ENCODE measurements at regions not wholly inside any gene's neighbourhood (a gene's known extent, or its start where the extent isn't known, plus 50 kb on each side); places are given as distances from the start of the nearest gene placed in this dataset.
"Not testable (repeated sequence)": the region's sequence is repeated elsewhere in the genome, so short reads cannot be mapped to it uniquely, and the experiment has no call there.

DNA sequence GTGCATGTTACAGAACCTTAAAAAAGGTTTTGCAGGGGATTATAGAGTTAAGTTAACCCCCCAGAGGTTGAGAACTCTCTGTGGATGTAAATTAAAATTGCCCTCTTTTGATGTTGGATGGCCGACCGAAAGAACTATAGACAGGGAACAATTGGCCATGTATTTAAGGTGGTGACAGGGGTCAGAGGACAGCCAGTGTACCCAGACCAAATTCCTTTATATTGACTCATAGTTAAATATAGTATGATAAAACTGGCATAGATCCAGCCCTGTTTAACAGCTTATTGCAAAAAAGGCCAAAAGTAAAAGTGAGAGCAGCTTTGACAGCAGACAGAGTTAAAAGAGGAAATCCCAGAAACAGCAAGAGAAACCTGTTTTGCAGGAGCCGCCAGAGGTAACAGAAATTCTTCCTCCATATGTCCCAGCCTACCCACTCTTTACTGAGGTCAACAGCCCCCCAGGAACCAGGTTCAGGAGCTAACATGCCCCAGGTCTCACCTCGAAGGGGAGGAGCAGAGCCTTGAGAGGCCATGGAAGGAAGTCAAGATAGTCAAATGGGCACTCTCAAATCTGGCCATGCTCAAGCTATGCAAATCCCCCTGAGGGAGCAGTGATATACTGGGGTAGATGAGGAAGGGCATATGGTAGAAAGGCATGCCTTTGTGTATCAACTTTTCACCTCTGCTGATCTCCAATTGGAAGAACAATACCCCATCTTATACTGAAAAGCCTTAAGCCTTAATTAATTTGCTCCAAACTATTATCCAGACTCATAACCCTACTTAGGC is 156.4 kb upstream of the COX7C start:
- no peak for DNase-seq

GRCh38 chr5:86463339-86463738 is 154.4 kb upstream of the COX7C start:
- no peak for DNase-seq

GRCh38 chr5:86465052-86465838 is 152.5 kb upstream of the COX7C start:
- DNase-seq, result no peak

- DNase-seq, result not testable (repeated sequence)
These were observed 151.0 kb upstream of the COX7C start for GRCh38 chr5:86466721-86467120.

DNA sequence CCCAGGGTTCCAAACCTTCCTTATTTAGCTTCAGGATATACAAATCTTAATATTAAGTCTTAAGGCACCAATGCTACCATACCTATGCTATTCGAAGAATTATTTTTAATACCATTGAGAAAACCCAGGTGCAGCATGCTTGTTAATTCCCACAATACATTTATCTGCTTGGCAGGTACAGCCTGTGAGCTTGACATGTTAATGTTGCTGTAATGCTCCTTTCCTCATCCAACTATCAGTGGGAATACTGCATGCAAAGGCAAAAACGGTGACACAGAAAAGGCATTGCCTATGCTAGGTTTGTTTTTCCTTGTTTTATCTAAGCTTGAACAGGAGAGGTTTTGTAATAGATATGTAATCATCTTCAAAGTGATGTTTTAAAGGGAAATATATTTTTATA is 135.7 kb upstream of the COX7C start:
- no peak for DNase-seq

- no peak for DNase-seq
These were observed 124.0 kb upstream of the COX7C start for GRCh38 chr5:86493777-86494176.

DNA sequence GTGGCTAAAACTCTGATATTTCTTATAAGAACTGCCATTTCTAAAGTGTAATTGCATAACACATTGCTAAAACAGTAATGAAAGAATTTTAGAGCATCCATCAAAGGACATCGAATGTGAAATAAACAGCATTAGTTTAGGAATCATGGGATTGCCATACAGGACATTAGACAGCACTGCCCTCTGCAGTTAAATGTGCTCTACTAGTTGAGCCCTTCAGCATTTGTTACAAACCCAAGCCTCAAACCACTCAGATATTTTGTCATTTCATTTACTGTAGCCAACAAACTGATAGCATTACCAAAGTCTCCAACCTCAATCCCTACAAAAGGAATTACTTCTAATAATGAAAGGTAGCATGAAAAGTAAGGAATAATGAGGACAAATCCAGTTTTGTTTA is 116.8 kb upstream of the COX7C start:
- DNase-seq, result no peak

GRCh38 chr5:86507574-86507973 is 110.2 kb upstream of the COX7C start:
- no peak for DNase-seq

- DNase-seq, result not testable (repeated sequence)
These were observed 107.3 kb upstream of the COX7C start for GRCh38 chr5:86510330-86510915.

- DNase-seq, result no peak
These were observed 94.0 kb upstream of the COX7C start for GRCh38 chr5:86523718-86524117.

GRCh38 chr5:86525622-86526021 is 92.1 kb upstream of the COX7C start:
- DNase-seq, result no peak

DNA sequence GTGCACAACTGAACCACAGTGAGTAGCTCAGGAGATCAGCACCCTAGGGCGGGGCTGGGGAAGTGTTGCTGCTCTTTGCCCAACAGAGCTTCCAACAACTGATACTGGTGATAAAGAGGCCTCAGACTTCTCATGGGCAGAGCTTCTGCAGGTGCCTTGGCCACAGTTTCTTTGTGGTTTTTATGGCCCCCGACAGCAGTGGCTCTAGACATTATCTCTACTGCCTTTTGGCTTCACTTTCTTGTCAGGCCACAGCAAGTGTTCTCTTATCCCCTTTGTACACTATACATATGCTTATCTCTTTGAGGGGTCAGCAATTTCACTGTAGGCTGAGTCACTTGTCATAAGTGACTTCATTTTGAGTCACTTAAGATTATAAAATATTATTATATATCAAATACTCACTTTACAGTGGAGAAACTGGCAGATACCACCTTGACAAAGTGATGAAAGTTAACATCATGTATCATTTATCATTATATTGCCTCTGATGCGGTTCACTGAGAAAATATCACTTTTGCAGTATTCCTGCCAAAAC is 90.9 kb upstream of the COX7C start:
- no peak for DNase-seq

GRCh38 chr5:86532429-86532828 is 85.3 kb upstream of the COX7C start:
- no peak for DNase-seq

- DNase-seq, result no peak
These were observed 81.3 kb upstream of the COX7C start for GRCh38 chr5:86536396-86536795.

- DNase-seq, result no peak
These were observed 75.2 kb upstream of the COX7C start for GRCh38 chr5:86542532-86542931.

DNA sequence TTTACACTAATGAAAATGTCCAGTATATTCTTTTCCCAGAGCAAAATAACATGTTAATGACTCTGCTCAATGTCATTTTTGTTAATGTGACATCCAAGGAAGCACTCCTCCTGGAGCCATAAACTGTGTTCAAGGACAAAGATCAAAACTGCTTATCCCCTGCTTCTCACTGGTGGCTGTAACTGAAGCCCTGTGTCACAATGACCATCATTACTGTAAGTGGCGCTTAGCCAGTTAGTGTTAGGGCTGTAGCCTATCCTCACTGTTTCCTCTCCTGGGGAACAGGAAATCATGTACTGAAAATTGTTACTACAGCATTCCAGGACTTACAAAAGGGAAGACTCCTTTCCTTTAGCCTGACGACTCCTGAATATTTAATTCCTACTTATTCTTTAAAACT is 71.7 kb upstream of the COX7C start:
- no peak for DNase-seq

DNA sequence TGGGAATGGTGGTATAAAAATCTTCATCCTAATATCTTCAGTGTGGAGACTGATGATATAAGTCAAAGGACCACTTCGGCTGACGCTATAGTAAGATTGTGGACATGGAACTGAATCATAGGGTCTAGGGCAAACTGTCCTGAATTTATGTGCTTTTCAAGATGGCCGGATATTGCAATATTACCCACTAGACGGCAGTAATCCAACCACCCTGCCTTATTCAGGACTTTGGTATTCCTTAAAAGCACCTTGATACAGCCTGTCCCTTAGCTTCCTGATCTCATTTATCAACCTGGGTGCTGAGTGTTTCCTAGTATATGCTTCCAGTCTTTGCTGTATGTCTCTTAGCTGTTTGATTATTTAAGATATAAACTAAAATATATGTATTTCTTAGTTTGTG is 71.2 kb upstream of the COX7C start:
- DNase-seq, result no peak

- DNase-seq, result no peak
These were observed 63.1 kb upstream of the COX7C start for GRCh38 chr5:86554638-86555037.

DNA sequence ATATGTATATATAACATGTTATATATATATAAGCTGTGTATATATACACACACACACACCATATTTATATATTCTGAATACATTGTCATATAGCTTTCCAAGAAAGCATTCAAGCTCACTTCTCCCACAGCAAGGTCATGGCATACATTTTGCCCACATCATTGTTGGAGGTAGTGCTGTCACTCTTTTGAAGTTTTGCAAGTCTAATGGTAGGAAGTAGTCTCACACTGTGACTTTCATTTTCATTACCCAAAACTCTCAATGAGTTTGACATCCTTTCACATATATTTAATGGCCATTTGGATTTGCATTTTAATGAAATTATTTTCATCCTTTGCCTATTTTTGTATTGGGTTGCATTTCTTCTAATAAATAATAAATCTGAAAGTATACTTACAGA is 59.8 kb upstream of the COX7C start:
- no peak for DNase-seq

DNA sequence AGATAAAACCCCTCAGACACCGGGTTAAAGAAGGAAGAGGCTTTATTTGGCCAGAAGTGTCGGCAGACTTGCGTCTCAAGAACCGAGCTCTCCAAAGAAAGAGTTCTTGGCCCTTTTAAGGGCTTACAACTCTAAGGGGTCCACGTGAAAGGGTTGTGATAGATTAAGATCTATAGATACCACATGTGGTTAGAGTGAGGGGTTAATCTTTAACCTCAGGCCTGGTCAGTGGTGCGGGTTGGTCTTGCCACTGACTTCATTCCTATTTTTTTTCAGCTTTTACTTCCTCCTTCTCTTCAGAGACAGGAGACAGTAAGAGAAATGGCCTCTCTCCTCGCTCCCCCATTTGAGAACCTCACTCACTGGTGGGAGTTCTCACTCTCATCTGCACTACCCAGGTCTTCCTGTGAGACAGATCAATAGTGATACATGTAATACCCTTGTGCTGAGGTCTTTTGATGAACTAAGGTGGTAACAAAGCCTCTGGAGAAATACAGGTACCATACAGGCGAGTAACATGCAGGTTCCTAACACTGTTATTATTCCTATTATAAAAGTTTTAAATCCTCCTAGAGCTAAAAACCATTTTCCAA is 52.4 kb upstream of the COX7C start:
- DNase-seq, result no peak

DNA sequence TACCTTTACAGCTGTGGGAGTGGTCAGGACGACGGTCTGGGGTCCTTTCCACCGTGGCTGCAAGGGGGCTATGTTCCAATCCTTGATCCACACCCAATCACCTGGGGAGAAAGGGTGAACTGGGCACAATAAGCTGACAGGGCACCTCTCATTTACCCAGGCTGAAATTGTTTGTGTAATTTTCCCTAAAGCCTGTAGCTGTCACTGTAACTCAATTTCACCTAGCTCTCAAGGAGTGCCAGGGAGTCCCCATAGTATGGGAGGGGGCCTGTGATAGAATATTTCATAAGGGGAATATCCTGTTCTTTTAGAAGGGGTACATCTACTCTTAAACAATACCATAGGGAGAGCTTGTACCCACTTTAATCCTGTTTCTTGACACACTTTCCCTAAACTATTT is 51.7 kb upstream of the COX7C start:
- not testable (repeated sequence) for DNase-seq
